ENCODE measurements at regions not wholly inside any gene's neighbourhood (a gene's known extent, or its start where the extent isn't known, plus 50 kb on each side); places are given as distances from the start of the nearest gene placed in this dataset.

GRCh38 chr7:85699482-85699881, 512.6 kb upstream of the SEMA3D start:
- in situ Hi-C loops (cut with MboI) = no loop called here
- CTCF ChIA-PET (ENCODE audit: low intra/inter-chr PET ratio) = no interaction called here

More at GRCh38 chr7:85699482-85699881, 512.6 kb upstream of the SEMA3D start:
- H3K27ac ChIP-seq (ENCODE audit: extremely low read depth, low read depth, low read length) = no peak overlapping the region
- H3K9me1 ChIP-seq (ENCODE audit: control insufficient read depth, insufficient read depth, low read length) = no peaks in the 10 kb centered on the region
- intact Hi-C loops (cut with micrococcal nuclease) = no loop called here
- 0 out of 2 replicates have a peak, but pooled peaks cover 1% of the 10 kb centered on the region for H3K9me3 ChIP-seq (replicated peaks; ENCODE audit: control insufficient read depth, insufficient read depth, low read depth, low read length)
- BruUV-seq (replicated peaks) = no TSS peak
- no peaks in the 10 kb centered on the region for H3K79me2 ChIP-seq (ENCODE audit: control insufficient read depth, insufficient read depth, low read length)
- no peak for ATAC-seq
- FAIRE-seq = no peak
- H3K27me3 ChIP-seq (ENCODE audit: control insufficient read depth in 2 of 2, insufficient read depth in 2 of 2, low read length in 2 of 2) = no peaks in the 10 kb centered on the region
- no peaks in the 10 kb centered on the region for H3K4me1 ChIP-seq (replicated peaks in 1 of 2; ENCODE audit: control insufficient read depth in 2 of 2, insufficient read depth in 2 of 2, low read length in 2 of 2)
- H3K9ac ChIP-seq (ENCODE audit: insufficient read depth in 1 of 2, low read depth in 2 of 2, low read length in 2 of 2) = no peak overlapping the region
- TF ChIP-seq ZC3H11A (IDR thresholded peaks at IDR 0.05; ENCODE audit: low read depth, low read length) (no peak), ZNF583 (CRISPR knock-in tag; IDR thresholded peaks at IDR 0.05) (no peak), IFI16 (CRISPR knock-in tag; IDR thresholded peaks at IDR 0.05) (no peak), HNRNPL (IDR thresholded peaks at IDR 0.05; ENCODE audit: low read depth, low read length) (no peak), ZNF740 (CRISPR knock-in tag; IDR thresholded peaks at IDR 0.05) (no peak), ZNF740 (tag; IDR thresholded peaks at IDR 0.05) (no peak), E2F6 (IDR thresholded peaks at IDR 0.05; ENCODE audit: borderline replicate concordance in 1 of 2, extremely low read depth in 1 of 2, insufficient read depth in 1 of 2, insufficient read length in 1 of 2, low read depth in 1 of 2, low read length in 1 of 2, poor library complexity in 1 of 2, severe bottlenecking in 1 of 2) (no peak), ZBTB7A (IDR thresholded peaks at IDR 0.05; ENCODE audit: borderline replicate concordance, control insufficient read depth, low read depth, low read length) (no peak), ADNP (tag; IDR thresholded peaks at IDR 0.05) (no peak), ZNF253 (CRISPR knock-in tag; conservative IDR thresholded peaks at IDR 0.05) (no peak), DLX4 (CRISPR knock-in tag; IDR thresholded peaks at IDR 0.05) (no peak), ZNF431 (CRISPR knock-in tag; IDR thresholded peaks at IDR 0.05) (no peak)
- TF ChIP-seq, protein P1, sequence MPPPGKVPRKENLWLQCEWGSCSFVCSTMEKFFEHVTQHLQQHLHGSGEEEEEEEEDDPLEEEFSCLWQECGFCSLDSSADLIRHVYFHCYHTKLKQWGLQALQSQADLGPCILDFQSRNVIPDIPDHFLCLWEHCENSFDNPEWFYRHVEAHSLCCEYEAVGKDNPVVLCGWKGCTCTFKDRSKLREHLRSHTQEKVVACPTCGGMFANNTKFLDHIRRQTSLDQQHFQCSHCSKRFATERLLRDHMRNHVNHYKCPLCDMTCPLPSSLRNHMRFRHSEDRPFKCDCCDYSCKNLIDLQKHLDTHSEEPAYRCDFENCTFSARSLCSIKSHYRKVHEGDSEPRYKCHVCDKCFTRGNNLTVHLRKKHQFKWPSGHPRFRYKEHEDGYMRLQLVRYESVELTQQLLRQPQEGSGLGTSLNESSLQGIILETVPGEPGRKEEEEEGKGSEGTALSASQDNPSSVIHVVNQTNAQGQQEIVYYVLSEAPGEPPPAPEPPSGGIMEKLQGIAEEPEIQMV (tag; conservative IDR thresholded peaks at IDR 0.05; ENCODE audit: low read depth) = no peak
- TF ChIP-seq, protein P2, sequence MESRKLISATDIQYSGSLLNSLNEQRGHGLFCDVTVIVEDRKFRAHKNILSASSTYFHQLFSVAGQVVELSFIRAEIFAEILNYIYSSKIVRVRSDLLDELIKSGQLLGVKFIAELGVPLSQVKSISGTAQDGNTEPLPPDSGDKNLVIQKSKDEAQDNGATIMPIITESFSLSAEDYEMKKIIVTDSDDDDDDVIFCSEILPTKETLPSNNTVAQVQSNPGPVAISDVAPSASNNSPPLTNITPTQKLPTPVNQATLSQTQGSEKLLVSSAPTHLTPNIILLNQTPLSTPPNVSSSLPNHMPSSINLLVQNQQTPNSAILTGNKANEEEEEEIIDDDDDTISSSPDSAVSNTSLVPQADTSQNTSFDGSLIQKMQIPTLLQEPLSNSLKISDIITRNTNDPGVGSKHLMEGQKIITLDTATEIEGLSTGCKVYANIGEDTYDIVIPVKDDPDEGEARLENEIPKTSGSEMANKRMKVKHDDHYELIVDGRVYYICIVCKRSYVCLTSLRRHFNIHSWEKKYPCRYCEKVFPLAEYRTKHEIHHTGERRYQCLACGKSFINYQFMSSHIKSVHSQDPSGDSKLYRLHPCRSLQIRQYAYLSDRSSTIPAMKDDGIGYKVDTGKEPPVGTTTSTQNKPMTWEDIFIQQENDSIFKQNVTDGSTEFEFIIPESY (CRISPR knock-in tag; IDR thresholded peaks at IDR 0.05) = no peak
- POLR2A ChIA-PET = no interaction called here
- H3K4me2 ChIP-seq (ENCODE audit: insufficient read depth, low read length) = no peak overlapping the region
- 2% methylated on average over 2 of the region's 2 CpGs for WGBS (ENCODE audit: insufficient coverage, low coverage, missing lambda C conversion rate)
- H3K4me3 ChIP-seq = no peak overlapping the region
- no peak for DNase-seq (ENCODE audit: extremely low read depth in 1 of 4, low spot score in 3 of 4)
- H4K20me1 ChIP-seq (replicated peaks; ENCODE audit: control insufficient read depth, insufficient read depth, low read length) = no peaks in the 10 kb centered on the region
- H3K36me3 ChIP-seq (ENCODE audit: control insufficient read depth, insufficient read depth, low read length) = no peaks in the 10 kb centered on the region
- H2AFZ ChIP-seq (ENCODE audit: low read depth, low read length) = no peak overlapping the region

Measured in K562 (cell line).